GM12872 (cell line): ENCODE measurements at regions not wholly inside any gene's neighbourhood (a gene's known extent, or its start where the extent isn't known, plus 50 kb on each side); places are given as distances from the start of the nearest gene placed in this dataset.

Experiments
- CTCF ChIP-seq: IDR thresholded peaks from 3 replicates; pipeline ENCODE4 v1.5.1; 2011; ENCODE audit warnings: low read depth, mild to moderate bottlenecking, low read length, moderate library complexity; ENCODE audit not compliant: insufficient read depth

GRCh38 chr18:78102135-78102534 is 852.5 kb downstream of the GALR1 start:
- no peak for TF ChIP-seq CTCF

- TF ChIP-seq CTCF, result no peak
These were observed 856.0 kb downstream of the GALR1 start for GRCh38 chr18:78105611-78106010.

GRCh38 chr18:78106946-78107345 is 857.3 kb downstream of the GALR1 start:
- no peak for TF ChIP-seq CTCF

- no peak for TF ChIP-seq CTCF
These were observed 857.7 kb downstream of the GALR1 start for GRCh38 chr18:78107363-78107762.

- TF ChIP-seq CTCF, result no peak
These were observed 858.9 kb downstream of the GALR1 start for GRCh38 chr18:78108554-78108953.

- TF ChIP-seq CTCF, result no peak
These were observed 863.7 kb downstream of the GALR1 start for GRCh38 chr18:78113136-78113939.

GRCh38 chr18:78113940-78114251 is 864.2 kb downstream of the GALR1 start:
- TF ChIP-seq CTCF, result no peak
